ENCODE measurements at regions not wholly inside any gene's neighbourhood (a gene's known extent, or its start where the extent isn't known, plus 50 kb on each side); places are given as distances from the start of the nearest gene placed in this dataset.
A peak's percentile ranks its signal among the peaks of the same experiment; 100 is the strongest.

- Mint-ChIP-seq H3K4me1 (ENCODE audit: low read depth) (peaks cover 2% of the 10 kb centered on the region), H3K36me3 (ENCODE audit: low read depth) (no peaks in the 10 kb centered on the region), H3K9me3 (ENCODE audit: low read depth) (no peaks in the 10 kb centered on the region), H3K4me3 (ENCODE audit: unreplicated experiment) (no peak overlapping the region), H3K27ac (ENCODE audit: unreplicated experiment) (no peak overlapping the region), H3K27me3 (ENCODE audit: low read depth) (no peaks in the 10 kb centered on the region)
- DNase-seq (ENCODE audit: low spot score), result no peak
- TF ChIP-seq CTCF (IDR thresholded peaks at IDR 0.05), result no peak
Measured at GRCh38 chr10:4481192-4481591, 344.8 kb upstream of the AKR1E2 start.

GRCh38 chr10:4479342-4479741 lies 346.7 kb upstream of the AKR1E2 start:
- Mint-ChIP-seq H3K4me3 (ENCODE audit: unreplicated experiment) (no peak overlapping the region), H3K27ac (ENCODE audit: unreplicated experiment) (no peak overlapping the region)

GRCh38 chr10:4477664-4478063 lies 348.3 kb upstream of the AKR1E2 start:
- H3K36me3 Mint-ChIP-seq (ENCODE audit: low read depth), result no peaks in the 10 kb centered on the region

More at GRCh38 chr10:4479342-4479741, 346.7 kb upstream of the AKR1E2 start:
- Mint-ChIP-seq H3K36me3 (ENCODE audit: low read depth) (no peaks in the 10 kb centered on the region), H3K4me1 (ENCODE audit: low read depth) (peaks cover 12% of the 10 kb centered on the region), H3K27me3 (ENCODE audit: low read depth) (no peaks in the 10 kb centered on the region), H3K9me3 (ENCODE audit: low read depth) (no peaks in the 10 kb centered on the region)
- TF ChIP-seq CTCF (IDR thresholded peaks at IDR 0.05), result no peak
- no peak for DNase-seq (ENCODE audit: low spot score)

GRCh38 chr10:4475827-4476490 lies 350.0 kb upstream of the AKR1E2 start:
- no peak overlapping the region for H3K27ac Mint-ChIP-seq (ENCODE audit: unreplicated experiment)
- DNase-seq (ENCODE audit: low spot score), result no peak
- no peak overlapping the region for H3K4me3 Mint-ChIP-seq (ENCODE audit: unreplicated experiment)
- H3K4me1 Mint-ChIP-seq (ENCODE audit: low read depth), result peaks cover 14% of the 10 kb centered on the region
- no peaks in the 10 kb centered on the region for H3K36me3 Mint-ChIP-seq (ENCODE audit: low read depth)
- H3K9me3 Mint-ChIP-seq (ENCODE audit: low read depth), result no peaks in the 10 kb centered on the region
- no peaks in the 10 kb centered on the region for H3K27me3 Mint-ChIP-seq (ENCODE audit: low read depth)
- no peak for TF ChIP-seq CTCF (IDR thresholded peaks at IDR 0.05)

More at GRCh38 chr10:4477664-4478063, 348.3 kb upstream of the AKR1E2 start:
- Mint-ChIP-seq H3K27me3 (ENCODE audit: low read depth) (no peaks in the 10 kb centered on the region), H3K4me3 (ENCODE audit: unreplicated experiment) (no peak overlapping the region), H3K27ac (ENCODE audit: unreplicated experiment) (no peak overlapping the region), H3K4me1 (ENCODE audit: low read depth) (peaks cover 14% of the 10 kb centered on the region), H3K9me3 (ENCODE audit: low read depth) (no peaks in the 10 kb centered on the region)
- TF ChIP-seq CTCF (IDR thresholded peaks at IDR 0.05), result no peak
- DNase-seq (ENCODE audit: low spot score), result no peak

GRCh38 chr10:4474829-4475228 lies 351.2 kb upstream of the AKR1E2 start:
- Mint-ChIP-seq H3K27ac (ENCODE audit: unreplicated experiment) (peak overlapping the region; percentile 2), H3K36me3 (ENCODE audit: low read depth) (no peaks in the 10 kb centered on the region), H3K4me3 (ENCODE audit: unreplicated experiment) (no peak overlapping the region), H3K9me3 (ENCODE audit: low read depth) (no peaks in the 10 kb centered on the region), H3K27me3 (ENCODE audit: low read depth) (no peaks in the 10 kb centered on the region), H3K4me1 (ENCODE audit: low read depth) (peaks cover 23% of the 10 kb centered on the region)
- no peak for DNase-seq (ENCODE audit: low spot score)
- TF ChIP-seq CTCF (IDR thresholded peaks at IDR 0.05), result no peak

Data from chondrocyte (in vitro differentiated cells).